Right kidney (tissue), 1 donor: ENCODE measurements at regions not wholly inside any gene's neighbourhood (a gene's known extent, or its start where the extent isn't known, plus 50 kb on each side); places are given as distances from the start of the nearest gene placed in this dataset.
"Not testable (repeated sequence)": the region's sequence is repeated elsewhere in the genome, so short reads cannot be mapped to it uniquely, and the experiment has no call there.

ENCODE experiments used
- DNase-seq: peaks from one replicate; pipeline ENCODE4 v3.0.0-alpha.2; 2016

DNA sequence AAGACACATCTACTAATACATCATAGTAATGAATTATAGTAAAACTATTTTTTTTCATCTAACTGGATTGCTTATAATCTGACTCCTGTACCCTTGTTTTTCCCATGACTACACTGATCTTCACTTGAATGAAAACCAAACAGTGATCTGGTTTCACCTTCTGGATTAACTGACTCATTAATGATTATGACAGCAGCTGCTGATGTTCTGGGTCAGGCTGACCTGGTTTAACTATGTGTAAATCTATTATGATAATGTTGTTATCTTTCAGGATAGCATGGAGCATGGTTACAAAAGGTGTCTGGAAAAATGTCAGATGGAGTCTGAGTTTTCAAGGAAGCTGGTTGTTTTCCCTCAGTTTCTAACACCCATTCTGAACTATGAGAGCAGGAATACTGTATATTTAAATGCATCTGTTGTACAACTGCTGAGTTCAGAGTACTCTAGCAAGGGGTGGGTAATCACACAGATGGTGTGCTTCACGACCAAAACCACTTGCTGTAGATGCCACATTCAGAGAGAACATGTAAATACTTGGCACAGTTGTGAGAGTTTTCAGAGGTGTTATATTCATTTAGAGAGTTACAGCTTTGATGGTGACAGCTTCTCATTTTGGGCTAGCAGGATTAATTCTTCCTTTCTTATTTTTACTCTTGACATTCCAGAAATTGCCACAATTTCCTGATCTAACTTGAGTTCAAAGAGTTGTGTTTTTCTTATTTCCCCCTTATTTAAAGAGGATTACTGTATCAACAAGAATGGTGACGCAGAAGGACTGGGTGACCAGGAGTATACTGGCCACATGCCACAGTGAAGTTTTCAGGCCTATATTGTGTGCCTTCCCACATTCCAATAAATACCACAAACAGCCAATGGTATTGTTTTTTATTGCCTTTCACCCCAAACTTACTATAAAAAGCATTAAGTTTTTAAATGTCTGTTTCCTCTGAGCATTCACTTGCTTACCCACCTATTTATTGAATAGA lies 249.7 kb upstream of the TET2 start:
- DNase-seq: no peak

DNA sequence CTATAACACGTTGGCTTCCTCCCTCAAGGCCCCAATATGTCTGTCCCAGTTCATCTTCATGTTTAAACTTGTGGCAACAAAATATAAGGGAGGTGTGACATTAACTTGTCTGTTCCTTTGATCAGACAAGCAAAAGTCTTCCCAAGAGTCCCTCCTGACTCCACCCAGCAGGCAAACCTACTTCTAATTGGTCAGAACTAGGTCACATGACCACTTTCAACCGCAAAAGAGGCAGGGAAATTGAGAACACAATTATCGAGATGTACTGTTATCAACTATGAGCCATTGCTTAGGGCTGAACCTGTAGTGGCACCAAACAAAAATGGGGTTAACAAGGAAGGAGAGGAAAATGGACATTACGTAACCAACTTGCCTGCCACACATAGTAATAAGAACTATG lies 246.8 kb upstream of the TET2 start:
- no peak for DNase-seq

DNA sequence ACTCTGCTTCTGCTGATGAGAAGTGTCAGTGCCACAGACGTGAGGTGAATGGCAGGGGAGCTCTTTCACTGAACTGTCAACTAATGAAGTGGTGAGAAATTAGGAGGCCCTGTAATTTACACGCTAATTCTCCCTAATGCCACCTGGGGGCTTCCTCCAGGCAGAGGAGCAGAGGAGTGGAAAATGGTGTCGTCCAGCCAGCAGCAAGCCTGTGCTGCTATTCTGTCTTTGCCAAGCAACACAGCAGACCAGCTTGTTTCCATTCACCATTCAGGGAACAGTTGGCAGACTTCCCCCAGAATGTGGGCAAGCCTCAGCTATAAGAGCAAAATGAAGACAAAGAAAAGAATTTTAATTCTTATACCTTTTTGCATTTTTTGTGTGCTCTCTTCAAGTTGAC lies 245.2 kb upstream of the TET2 start:
- DNase-seq: no peak

DNA sequence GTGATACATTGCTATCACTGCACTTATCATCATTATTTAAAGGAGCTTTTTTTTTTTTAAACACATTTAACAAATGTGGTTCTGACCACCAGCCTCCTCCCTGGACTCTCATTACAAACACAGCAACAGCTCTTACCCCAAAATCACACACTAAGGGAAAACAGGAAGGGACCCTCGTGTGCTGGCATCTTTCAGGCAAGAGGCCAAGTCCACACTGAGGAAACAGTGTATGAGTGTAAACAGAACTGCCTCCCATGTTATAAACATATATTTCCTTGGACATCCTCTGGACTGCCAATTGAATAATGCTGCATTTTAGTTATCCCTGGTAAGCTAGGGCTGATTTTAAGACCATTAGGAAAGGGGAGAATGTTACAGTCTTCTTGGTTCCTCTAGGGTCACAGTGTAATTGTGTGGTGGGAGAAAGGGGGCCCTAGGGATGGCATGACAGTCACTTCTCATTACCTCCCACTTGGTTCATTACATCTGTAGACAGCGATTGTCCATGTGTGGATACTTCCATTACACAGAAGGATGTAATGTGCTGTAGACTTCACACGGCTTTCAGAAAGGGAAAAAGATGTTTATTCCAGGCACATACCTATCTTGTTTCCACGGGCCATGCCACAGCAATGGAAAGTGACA lies 244.6 kb upstream of the TET2 start:
- DNase-seq: no peak

DNA sequence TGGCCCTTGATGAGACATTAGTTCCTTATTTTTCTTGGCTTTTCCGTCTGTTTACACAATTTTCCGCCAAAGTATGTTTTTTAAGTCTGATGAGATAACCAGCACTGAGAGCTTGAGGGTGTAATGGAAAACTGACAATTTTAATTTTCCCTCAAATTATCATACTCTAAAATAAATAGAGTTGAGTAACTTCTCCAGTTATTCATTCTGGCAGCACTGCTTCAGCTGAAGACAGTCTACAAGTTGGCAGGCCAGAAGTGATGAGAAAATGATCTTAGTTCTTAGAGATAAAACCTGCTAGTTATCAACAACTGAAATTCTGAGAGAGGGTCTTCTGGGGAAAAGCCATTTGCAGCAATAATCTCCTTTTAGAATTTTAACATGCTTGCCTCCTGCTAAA lies 241.6 kb upstream of the TET2 start:
- DNase-seq: no peak

DNA sequence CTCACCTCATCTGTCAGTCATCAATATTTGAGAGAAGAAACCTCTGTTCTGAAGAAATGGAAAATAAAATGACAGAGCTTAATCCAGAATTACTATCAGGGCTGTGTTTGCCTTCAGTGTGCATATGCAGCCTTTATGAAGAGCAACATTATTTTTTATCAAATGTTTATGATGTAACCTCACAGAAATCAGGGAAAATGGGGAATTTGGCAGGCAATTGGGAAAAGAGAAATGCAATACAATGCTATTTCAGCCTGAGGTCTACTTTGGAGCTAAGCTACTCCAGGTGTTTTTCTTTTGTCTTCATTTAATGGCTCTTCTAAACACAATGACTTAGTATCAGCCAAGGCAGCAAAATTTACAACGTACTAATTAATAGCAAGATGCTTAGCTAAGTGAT lies 241.1 kb upstream of the TET2 start:
- DNase-seq: no peak

DNA sequence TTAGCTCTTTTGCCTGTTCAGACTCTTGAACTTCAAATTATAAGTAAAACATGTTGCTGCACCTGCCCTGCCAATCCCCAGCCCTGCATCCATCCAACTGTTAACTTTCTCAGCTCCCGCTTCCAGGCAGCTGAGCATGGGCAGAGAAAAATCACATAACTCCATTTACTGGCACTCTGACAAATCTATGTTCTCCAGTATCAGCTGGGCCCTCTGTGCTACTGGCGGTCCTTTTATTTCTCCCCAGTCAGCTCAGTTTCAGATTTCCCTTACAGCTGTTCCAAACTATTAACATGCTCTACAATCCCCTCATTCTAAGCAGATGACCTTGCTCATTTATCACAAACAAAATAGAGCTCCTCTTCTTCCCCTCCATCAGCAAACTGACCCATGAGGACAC lies 240.4 kb upstream of the TET2 start:
- no peak for DNase-seq

DNA sequence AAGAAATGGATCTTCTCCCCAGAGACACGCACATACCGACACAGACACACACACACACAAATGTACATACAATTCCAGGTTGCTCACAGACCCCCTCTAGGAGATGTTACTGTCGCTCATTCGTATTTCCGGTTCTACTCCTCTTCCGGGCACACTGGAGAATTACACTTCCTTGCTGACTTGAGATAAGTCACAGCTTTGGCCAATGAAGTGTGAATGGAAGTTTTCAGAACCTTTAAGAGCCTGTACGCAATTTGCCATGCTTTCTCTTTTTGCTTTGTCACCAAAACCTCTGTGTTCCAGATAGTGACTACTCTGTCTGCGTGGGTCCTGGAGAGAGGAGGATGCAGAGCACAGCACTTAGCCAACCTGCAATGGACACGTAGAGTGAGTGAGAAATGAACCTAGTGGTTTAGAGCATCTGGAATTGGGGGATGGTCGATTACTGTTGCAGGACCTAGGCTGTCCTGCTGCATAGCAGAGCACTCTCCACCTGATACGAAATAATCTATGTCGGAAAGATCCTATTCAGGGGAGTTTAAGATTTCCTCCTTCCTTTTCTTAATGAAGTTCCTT lies 239.5 kb upstream of the TET2 start:
- no peak for DNase-seq

DNA sequence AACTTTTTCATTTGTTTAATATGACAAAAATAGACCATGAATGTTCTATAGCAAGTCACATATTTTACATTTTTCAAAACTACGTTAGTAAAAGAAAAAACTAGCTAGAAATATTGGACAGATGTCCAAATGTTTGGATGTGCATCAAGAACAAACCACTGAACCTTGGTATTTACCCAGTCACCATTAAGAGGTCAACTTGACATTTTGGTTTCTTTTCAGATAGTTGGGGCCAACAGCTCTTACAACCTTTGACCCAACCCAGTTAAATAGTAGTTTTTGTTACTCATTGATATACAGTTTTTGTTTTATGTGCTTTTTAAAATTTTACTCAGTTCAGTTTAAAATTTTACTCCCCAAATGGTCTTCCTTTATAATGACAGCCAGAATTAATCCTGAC lies 238.7 kb upstream of the TET2 start:
- no peak for DNase-seq

DNA sequence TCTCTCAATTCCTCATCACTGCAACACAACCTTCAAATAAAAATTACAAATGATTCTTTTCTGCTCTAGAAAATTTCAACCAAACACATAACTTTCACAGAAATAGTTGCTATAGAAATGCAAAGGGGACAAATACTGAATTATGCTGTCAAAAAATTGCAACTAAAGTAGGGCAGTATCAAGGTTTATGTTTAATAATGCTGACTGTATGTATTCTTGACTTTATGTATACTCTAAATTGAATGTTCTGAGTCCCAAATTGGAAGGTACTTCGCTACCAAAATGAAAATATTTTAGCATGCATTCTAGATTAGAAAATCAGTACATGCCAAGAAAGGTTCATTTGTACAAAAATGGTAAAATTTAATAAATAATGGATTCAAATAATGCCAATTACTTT lies 237.3 kb upstream of the TET2 start:
- DNase-seq: no peak

DNA sequence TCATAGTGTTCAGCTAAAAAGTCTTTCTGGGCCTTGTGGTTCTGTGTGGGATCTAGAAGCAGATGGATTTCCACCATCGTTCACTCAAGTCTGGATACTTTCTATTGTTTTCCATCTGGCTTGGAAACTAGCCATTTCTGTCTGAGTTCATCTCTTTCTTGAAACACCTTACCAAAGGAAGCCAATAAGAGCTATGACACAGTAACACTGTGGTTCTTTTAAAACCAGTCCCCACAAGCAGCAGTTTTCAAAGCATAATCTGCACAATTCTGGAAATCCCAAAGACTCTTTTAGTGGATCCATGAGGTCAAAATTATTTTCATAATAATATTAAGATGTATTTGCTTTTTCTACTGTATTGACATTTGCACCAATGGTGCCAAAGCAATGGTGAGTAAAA lies 234.2 kb upstream of the TET2 start:
- DNase-seq: no peak

DNA sequence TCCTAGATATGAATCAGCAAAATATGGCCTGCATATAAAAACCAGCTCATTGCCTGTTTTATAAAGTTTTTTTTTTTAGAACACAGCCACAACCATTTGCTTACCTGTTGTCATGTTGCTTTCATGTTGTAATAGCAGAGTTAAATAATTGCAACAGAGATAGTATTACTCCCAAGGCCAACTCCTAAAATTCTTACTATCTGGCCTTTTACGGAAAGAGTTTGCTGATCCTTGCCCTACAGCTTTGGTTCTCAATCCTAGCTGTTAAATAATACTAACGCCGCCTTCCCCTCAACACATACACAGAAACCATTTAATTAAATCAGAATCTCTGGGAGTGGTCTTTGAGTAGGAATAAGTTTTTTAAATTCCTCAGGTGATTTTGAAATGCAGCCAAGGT lies 231.3 kb upstream of the TET2 start:
- DNase-seq: no peak

DNA sequence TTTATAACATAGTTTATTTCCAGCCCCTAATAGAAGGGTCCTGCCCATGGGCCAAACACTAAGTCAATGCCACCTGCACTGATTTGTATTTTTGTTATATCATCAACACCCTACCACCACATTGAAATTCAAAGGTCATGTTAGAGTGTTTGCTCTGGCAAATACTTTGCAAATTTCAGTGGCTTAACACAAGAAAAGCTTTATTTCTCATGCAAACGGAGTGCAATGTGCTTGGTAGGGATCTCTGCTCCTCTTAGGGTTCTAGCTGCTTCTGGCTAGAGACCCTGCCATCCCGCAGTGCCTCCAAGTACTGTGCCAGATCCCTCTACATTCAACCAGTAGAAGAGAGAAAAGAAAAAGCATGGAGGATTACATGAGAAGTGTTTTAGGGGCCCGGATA lies 230.8 kb upstream of the TET2 start:
- DNase-seq: no peak

DNA sequence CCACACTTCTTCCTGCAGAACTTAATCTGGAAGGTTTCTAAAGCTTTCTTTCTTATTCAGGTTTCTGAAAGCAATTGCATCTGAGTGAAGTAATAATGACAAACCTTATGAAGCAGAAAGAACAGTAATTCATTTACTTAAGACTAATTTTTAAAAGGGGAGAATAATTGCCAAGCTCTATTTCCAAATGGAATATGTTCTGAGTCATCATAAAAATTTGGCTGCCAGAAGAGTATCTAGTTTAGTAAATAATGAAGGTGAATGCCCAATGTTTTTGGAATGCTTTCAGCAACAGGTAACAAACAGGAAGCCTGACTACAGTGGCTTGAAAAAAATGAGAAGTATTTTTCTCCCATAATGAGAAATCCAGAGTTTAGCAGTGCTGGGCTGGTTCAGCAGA lies 227.3 kb upstream of the TET2 start:
- no peak for DNase-seq

DNA sequence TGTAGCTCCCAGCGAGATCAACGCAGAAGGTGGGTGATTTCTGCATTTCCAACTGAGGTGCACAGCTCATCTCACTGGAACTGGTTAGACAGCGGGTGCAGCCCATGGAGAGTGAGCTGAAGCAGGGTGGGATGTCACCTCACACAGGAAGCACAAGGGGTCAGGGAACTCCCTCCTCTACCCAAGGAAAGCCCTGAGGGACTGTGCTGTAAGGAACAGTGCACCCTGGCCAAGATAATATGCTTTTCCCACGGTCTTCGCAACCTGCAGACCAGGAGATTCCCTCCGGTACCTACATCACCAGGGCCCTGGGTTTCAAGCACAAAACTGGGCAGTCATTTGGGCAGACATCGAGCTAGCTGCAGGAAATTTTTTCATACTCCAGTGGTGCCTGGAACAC lies 216.4 kb upstream of the TET2 start:
- no peak for DNase-seq

DNA sequence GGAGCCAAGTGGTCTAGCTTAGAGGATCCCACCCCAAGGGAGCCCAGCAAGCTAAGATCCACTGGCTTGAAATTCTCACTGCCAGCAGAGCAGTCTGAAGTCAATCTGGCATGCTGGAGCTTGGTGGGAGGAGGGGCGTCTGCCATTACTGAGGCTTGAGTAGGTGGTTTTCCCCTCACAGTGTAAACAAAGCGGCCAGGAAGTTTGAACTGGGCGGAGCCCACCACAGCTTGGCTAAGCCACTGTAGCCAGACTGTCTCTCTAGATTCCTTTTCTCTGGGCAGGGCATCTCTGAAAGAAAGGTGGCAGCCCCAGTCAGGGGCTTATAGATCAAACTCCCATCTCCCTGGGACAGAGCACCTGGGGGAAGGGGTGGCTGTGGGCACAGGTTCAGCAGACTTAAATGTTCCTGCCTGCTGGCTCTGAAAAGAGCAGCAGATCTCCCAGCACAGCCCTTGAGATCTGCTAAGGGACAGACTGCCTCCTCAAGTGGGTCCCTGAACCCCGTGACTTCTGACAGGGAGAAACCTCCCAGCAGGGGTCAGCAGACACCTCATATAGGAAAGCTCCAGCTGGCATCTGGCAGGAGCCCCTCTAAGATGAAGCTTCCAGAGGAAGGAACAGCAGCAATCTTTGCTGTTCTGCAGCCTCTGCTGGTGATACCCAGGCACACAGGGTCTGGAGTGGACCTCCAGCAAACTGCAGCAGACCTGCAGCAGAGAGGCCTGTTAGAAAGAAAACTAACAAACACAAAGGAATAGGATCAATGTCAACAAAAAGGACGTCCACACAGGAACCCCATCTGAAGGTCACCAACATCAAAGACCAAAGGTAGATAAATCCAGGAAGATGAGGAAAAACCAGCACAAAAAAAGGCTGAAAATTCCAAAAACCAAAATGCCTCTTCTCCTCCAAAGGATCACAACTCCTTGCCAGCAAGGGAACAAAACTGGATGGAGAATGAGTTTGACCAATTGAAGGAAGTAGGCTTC lies 215.6 kb upstream of the TET2 start:
- DNase-seq: not testable (repeated sequence)

DNA sequence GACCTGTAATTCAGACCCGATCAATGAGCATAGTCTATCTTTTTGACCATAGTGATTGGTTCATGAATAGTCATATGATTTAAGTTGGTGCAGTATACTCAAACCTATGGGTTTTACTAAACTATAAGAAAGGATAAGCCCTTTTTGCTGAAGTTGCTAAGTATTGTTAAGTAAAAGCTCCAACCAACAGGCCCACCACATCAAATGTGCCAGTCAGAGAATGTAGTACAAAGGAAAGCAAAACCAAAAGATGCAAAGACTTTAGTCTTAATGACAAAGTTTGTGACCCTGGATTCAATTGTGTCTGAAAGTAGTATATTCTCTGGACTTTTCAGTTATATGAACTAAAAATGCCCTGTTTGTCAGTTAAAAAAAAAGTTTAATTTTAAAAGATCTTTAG lies 208.1 kb upstream of the TET2 start:
- no peak for DNase-seq

DNA sequence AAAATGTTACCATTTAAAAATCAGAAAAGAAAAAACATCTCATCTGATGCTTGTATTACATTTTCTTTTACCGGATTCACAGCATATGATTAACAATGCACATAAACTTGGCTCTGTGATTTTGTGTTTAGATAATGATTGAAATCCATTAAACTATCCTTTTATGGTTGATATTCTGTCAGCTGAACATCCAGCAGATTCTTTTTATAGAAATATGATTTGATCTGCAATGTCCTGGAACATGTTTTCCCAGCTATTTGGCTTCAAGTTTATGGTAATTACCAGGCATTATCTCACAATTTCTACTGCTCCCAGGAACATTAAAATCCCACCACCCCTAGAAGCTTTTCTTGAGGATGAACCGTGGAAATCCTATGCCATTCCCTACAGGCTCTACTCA lies 205.7 kb upstream of the TET2 start:
- DNase-seq: no peak

DNA sequence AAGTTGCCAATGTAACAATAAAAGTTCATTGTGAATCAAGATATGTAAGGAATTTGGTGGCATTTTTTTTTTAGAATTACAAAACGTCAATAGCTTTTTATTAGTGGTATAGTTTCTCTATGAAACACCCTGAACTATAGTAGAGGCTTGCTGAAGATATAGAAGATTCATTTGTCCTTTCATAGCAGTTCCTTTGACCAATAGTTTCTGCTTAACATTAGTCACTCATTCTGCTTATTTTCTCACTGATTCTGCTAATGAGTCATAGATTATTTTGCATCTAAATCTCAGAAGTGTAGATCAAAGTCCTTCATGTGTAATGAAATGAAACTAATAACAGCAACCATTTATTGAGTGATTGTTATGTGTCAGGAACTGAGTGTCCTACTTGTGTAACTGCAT lies 205.0 kb upstream of the TET2 start:
- DNase-seq: no peak

DNA sequence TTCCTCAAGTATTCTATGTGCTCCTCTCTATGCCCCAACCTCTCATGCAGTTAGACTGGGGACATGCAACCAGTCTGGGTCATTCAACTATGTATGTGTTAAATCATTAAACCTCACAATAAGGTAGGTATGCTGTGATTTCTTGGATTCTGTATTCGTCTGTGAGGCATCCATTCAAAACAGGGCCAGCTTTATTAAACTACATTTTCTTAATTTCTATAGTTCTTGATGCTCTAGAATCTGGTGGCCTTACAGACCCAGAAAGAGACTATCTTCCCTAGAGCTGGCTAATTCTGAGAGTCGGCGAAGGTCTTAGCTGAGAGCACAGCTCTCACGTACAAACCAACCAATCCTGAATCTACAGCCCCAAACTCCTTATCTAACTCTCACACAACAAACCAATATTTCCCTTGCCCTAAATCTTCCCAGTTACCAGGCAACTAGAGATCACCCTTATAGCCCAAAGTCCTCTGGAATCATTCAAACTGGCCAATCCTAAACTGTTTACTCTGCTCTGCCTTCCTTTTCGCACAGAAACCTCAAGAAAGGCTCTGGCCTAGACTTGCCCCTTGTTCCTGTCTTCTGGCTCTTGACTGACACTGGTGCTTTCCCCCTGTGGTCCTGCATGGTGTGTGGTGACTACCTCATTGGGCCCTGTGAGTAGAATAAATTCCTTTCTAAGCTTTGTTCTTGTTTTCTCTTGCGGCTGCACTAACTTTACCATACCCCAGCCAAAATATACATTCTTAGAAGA lies 203.5 kb upstream of the TET2 start:
- DNase-seq: no peak

DNA sequence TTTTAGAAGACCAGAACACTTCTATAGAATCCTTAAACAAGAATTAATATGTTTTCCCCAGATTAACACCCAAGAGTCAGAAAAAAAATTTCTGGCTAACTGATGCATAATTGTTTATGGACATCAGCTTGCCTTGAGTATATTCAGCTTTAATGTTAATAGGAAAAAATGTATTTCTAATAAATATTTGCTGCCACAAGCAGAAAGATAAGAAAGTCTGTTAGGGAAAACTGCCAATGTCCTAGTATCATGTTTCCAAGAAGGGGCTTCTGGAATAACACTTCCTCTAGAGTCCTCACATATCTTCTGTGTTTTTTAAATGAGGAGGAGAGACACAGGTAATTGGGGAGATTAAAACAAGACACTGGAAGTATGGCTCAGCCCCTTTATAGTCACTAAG lies 202.1 kb upstream of the TET2 start:
- no peak for DNase-seq
